GM12872 (cell line): ENCODE measurements at regions not wholly inside any gene's neighbourhood (a gene's known extent, or its start where the extent isn't known, plus 50 kb on each side); places are given as distances from the start of the nearest gene placed in this dataset.

ENCODE experiments used
- TF ChIP-seq, protein P1 (sequence below): IDR thresholded peaks from 3 replicates; pipeline ENCODE4 v1.5.1; 2011; ENCODE audit warnings: low read depth, mild to moderate bottlenecking, low read length, moderate library complexity; ENCODE audit not compliant: insufficient read depth

DNA sequence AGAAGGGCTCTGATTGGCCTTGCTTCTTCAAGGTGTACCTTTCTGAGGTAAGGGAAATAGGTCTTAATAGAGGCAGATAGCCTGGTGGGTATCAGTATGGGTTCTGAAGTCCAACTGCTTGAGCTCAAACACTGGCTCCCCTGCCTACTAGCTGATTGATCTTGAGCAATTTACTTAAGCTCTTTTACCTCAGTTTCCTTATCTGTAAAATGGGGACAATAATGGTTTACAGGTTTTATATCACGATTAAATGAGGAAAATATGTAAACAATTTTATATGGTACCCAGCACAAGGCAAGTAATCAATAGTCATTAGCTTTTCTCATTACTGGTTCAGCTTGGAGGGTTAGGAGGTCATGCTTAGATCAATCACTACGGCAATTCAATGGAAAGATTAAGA is 75.8 kb upstream of the VTCN1 start:
- TF ChIP-seq, protein P1, sequence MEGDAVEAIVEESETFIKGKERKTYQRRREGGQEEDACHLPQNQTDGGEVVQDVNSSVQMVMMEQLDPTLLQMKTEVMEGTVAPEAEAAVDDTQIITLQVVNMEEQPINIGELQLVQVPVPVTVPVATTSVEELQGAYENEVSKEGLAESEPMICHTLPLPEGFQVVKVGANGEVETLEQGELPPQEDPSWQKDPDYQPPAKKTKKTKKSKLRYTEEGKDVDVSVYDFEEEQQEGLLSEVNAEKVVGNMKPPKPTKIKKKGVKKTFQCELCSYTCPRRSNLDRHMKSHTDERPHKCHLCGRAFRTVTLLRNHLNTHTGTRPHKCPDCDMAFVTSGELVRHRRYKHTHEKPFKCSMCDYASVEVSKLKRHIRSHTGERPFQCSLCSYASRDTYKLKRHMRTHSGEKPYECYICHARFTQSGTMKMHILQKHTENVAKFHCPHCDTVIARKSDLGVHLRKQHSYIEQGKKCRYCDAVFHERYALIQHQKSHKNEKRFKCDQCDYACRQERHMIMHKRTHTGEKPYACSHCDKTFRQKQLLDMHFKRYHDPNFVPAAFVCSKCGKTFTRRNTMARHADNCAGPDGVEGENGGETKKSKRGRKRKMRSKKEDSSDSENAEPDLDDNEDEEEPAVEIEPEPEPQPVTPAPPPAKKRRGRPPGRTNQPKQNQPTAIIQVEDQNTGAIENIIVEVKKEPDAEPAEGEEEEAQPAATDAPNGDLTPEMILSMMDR: no peak

DNA sequence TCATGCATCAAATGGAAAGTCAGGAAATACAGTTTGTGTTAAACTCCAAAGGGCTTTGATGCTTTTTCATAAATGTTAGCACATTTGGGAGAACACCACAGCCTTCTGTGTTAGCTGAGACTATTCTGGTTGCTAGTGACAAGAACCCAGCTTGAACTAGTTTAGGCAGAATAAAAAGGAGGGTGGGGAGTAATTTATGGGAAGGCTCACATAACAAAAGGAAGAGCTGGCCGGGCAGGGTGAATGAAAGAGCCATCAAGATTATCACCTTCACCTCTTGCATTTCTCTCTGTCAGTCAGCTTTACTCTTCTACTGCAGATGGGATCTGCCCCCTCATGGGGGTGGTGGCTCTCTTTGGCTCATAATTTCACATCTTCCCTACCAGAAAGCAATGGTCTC is 75.4 kb upstream of the VTCN1 start:
- TF ChIP-seq, protein P1: no peak

DNA sequence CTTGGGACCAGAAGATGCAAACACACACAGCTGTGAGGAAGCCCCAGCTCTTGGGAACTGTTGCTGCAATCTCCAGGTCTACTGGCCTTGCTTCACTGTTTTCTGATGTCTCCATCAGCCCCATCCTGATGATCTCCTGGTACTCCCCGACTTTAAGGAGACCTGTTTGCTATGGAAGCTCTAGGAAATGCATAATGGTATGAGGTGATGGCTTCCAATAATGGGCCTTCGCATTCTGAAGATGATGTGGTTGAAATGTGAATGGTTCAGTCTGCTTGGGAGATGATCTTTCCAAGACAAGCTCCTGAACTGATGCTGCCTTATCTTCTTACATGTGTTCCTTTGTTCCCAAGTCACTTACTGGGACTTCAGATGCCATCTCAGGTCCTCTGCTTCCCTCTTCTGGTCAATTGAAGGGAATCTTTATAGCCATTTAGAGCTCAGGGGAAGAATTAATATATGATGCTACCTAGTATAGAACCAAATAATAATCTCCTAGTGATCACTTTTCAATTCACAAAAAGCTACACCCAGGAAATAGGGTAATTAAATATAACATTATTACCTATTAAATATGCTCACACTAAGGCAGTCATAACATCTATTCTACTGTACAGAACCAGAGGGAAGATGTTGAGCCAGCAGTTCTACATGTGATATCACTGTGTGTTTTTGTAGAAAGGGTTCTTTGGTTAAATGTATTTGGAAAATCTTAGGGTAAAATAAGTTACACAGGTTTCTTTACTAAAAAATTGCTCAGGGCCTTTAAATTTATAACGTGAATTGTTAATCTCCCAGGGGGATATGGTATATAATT is 73.9 kb upstream of the VTCN1 start:
- TF ChIP-seq, protein P1: 0 out of 3 replicates have a peak, but pooled peaks have one; percentile 20

DNA sequence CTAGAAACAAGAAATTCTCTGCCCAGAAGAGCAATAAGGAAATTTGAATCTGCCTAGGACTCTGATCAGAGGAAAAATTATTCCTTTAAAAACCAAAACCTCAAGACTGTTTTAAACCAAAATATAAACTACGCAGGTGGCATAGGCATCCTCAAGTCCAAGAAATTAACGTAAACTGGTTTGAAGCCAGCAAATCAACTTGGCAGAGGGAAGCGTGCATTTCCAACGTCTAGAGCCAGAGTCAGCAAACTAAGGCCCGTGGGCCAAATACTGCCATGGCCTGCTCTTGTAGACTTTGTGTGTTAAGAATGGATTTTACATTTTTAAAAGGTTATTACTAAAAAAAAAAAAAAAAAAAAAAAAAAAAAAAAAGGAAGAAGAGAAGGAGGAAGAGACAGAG is 67.8 kb upstream of the VTCN1 start:
- TF ChIP-seq, protein P1: no peak

DNA sequence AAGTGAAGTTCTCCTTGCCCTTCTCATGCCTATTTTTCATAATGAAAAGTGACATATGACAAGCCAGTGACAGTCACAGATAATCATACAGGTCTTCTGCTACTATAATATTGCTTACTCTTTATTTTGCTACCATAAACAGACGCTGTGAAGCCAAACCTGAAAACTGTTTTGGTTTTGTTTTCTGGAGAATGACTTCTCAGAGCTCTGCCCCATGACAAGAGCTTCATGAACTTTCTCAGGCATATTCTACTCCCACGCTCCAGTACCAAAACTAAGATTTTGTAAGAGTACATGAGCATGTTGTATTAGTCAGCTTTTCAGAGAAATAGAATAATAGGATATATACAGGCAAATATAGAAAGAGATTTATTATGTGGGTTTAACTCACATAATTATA is 64.3 kb upstream of the VTCN1 start:
- TF ChIP-seq, protein P1: no peak

DNA sequence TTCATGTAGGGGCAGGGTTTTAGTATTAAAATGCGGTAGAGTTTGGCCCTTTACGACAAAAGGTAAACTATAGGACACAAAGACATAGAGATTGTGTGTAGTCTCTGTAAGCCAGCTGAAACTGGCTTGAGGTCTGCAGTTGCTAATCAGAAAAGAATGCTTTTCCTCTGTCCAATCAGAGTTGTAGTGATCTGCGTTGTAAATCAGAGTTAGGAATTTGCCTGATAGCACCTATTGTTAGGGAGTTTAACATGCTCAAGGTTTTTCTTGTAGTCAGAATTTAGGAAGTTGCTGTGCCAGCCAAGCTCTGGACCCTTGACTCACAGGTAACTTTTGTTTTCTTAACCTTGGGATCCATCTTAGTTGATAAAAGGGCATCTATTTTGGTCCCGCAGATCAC is 61.2 kb upstream of the VTCN1 start:
- TF ChIP-seq, protein P1: no peak

DNA sequence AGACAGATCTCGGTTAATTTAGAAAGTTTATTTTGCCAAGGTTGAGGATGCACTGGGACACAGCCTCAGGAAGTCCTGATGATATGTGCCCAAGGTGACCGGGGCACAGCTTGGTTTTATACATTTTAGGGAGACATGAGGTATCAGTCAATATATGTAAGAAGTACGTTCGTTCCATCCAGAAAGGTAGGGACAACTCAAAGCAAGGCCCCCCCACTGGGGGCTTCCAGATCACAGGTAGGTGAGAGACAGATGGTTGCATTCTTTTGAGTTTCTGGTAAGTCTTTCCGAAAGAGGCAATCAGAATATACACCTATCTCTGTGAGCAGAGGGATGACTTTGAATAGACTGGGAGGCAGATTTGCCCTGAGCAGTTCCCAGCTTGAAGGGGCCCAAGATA is 60.4 kb upstream of the VTCN1 start:
- TF ChIP-seq, protein P1: no peak
